DND-41 (cell line): ENCODE measurements at regions not wholly inside any gene's neighbourhood (a gene's known extent, or its start where the extent isn't known, plus 50 kb on each side); places are given as distances from the start of the nearest gene placed in this dataset.
"Not testable (repeated sequence)": the region's sequence is repeated elsewhere in the genome, so short reads cannot be mapped to it uniquely, and the experiment has no call there.

Source experiments
- ATAC-seq: fragments of 200-7000 bp; cut with Tn5 transposase; 3 replicates; pipeline ENCODE4 v1.9.1; 2021; ENCODE audit warnings: low read depth; ENCODE audit not compliant: insufficient read depth
- DNase-seq: peaks from one replicate; pipeline ENCODE4 v3.0.0-alpha.2; 2020
- H2AFZ ChIP-seq: 2 replicates; pipeline ENCODE4 v1.6.0; 2012; ENCODE audit warnings: low read depth, low read length
- H3K27ac ChIP-seq: 2 replicates; pipeline ENCODE4 v1.5.1; 2012; ENCODE audit warnings: low read length, inconsistent platforms
- H3K27me3 ChIP-seq: fragments of 200-600 bp; sonication (generic); 2 replicates; pipeline ENCODE4 v1.6.0; 2012; ENCODE audit warnings: low read length, mild to moderate bottlenecking, inconsistent platforms; ENCODE audit not compliant: insufficient read depth, poor library complexity
- H3K36me3 ChIP-seq: 2 replicates; pipeline ENCODE4 v1.5.1; 2012; ENCODE audit warnings: low read length, inconsistent platforms; ENCODE audit not compliant: insufficient read depth
- H3K4me1 ChIP-seq: 2 replicates; pipeline ENCODE4 v1.5.1; 2012; ENCODE audit warnings: mild to moderate bottlenecking, low read length; ENCODE audit not compliant: insufficient read depth
- H3K4me2 ChIP-seq: 2 replicates; pipeline ENCODE4 v1.6.0; 2012; ENCODE audit warnings: mild to moderate bottlenecking, moderate library complexity, low read length, inconsistent platforms; ENCODE audit not compliant: insufficient read depth
- H3K4me3 ChIP-seq, 2 experiments: fragments of 200-600 bp in 1 of 2; shearing (Covaris generic) in 1 of 2; 2 replicates each; pipeline ENCODE4 v1.5.1; 2012 to 2016; ENCODE audit warnings: inconsistent platforms in 2 of 2, low read length in 2 of 2, mild to moderate bottlenecking in 2 of 2, low read depth in 1 of 2, moderate library complexity in 1 of 2
- H3K79me2 ChIP-seq: 2 replicates; pipeline ENCODE4 v1.6.0; 2012; ENCODE audit warnings: low read length, inconsistent platforms; ENCODE audit not compliant: insufficient read depth
- H3K9ac ChIP-seq: 2 replicates; pipeline ENCODE4 v1.6.0; 2012; ENCODE audit warnings: low read depth, mild to moderate bottlenecking, inconsistent platforms, low read length, moderate library complexity
- H3K9me3 ChIP-seq: 2 replicates; pipeline ENCODE4 v1.5.1; 2012; ENCODE audit warnings: low read length, moderate library complexity, mild to moderate bottlenecking, inconsistent platforms; ENCODE audit not compliant: insufficient read depth, severe bottlenecking
- H4K20me1 ChIP-seq: 2 replicates; pipeline ENCODE4 v1.6.0; 2012; ENCODE audit warnings: low read length; ENCODE audit not compliant: insufficient read depth
- EZH2 ChIP-seq: IDR thresholded peaks from 3 replicates; pipeline ENCODE4 v1.6.1; 2012; ENCODE audit warnings: borderline replicate concordance, low read depth, mild to moderate bottlenecking, moderate library complexity, low read length, inconsistent platforms; ENCODE audit not compliant: severe bottlenecking
- TF ChIP-seq, protein P1 (sequence below): IDR thresholded peaks from 2 replicates; pipeline ENCODE4 v1.5.1; 2012; ENCODE audit warnings: borderline replicate concordance, low read length, moderate library complexity, mild to moderate bottlenecking; ENCODE audit not compliant: poor library complexity, severe bottlenecking; ENCODE audit errors: extremely low read depth

DNA sequence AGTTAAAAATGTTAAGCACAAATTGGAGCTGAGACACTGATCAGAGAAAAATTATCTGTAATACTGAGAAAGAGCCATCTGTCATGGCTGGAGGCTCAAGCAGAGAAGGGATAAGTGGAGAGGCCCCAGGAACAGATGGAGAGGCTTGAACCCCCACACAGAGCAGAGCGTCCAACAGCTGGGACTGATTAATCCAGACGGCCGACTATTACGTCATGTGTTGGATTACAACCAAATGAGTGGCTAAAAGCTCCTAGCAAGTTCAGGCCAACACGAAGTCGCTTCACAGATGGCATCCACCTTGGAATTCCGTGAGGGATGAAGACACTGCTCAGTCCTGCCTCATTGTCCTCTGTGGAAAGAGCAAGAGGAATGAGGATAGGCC lies 57.7 kb upstream of the ATXN3L start:
- Histone ChIP-seq H4K20me1 (no peaks in the 10 kb centered on the region), H3K9ac (no peak overlapping the region), H3K36me3 (no peaks in the 10 kb centered on the region), H3K27ac (no peak overlapping the region), H3K4me2 (0 out of 2 replicates have a peak overlapping the region, but pooled peaks have one; percentile 15), H3K9me3 (no peaks in the 10 kb centered on the region), H2AFZ (no peak overlapping the region), H3K27me3 (no peaks in the 10 kb centered on the region), H3K4me3 (no peak overlapping the region), H3K4me1 (peaks cover 12% of the 10 kb centered on the region), H3K79me2 (no peaks in the 10 kb centered on the region)
- TF ChIP-seq, protein P1, sequence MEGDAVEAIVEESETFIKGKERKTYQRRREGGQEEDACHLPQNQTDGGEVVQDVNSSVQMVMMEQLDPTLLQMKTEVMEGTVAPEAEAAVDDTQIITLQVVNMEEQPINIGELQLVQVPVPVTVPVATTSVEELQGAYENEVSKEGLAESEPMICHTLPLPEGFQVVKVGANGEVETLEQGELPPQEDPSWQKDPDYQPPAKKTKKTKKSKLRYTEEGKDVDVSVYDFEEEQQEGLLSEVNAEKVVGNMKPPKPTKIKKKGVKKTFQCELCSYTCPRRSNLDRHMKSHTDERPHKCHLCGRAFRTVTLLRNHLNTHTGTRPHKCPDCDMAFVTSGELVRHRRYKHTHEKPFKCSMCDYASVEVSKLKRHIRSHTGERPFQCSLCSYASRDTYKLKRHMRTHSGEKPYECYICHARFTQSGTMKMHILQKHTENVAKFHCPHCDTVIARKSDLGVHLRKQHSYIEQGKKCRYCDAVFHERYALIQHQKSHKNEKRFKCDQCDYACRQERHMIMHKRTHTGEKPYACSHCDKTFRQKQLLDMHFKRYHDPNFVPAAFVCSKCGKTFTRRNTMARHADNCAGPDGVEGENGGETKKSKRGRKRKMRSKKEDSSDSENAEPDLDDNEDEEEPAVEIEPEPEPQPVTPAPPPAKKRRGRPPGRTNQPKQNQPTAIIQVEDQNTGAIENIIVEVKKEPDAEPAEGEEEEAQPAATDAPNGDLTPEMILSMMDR = no peak
- no peak for TF ChIP-seq EZH2
- DNase-seq (no peak), ATAC-seq (no peak)

DNA sequence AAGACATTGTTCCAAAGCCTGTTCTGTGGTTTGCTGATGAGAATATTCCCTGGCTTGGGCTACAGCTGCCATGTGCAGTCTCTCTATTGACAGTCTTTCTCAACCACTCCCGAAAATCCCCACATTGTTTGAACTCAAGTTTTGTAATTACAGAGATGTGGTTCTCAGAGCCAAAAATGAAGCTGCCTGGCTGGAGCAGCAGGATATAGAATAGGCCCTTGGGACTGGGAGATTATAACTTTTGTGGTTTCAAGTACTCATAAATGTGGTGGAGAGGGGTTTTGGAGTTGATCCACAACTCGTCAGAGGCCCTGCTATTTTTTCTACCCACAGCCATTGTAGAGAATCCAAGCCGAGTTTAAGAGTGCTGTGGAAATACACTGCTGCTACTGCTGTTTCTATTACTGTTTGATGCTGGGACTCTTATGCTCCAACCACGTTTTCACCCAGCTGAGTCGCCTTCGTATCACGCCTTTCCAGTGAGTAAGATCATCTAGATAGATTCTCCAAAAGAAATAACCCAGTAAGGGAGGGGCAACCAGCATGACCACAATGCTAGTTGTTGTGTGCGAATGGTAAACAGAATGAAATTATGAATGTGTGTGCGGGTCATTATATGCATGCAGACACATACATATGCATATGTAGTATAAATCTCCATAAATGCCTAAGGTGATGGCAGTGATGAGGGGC lies 57.1 kb upstream of the ATXN3L start:
- ATAC-seq (peak; percentile 88), DNase-seq (peak; percentile 39)
- TF ChIP-seq, protein P1 = no peak
- no peak for TF ChIP-seq EZH2
- Histone ChIP-seq H3K4me3 (no peak overlapping the region), H3K27me3 (no peaks in the 10 kb centered on the region), H3K4me1 (peaks cover 12% of the 10 kb centered on the region), H3K79me2 (no peaks in the 10 kb centered on the region), H2AFZ (no peak overlapping the region), H3K9me3 (no peaks in the 10 kb centered on the region), H3K36me3 (no peaks in the 10 kb centered on the region), H3K4me2 (peak overlapping the region; percentile 15; the same call in 1 of the 2 replicates), H4K20me1 (no peaks in the 10 kb centered on the region), H3K27ac (no peak overlapping the region), H3K9ac (no peak overlapping the region)

DNA sequence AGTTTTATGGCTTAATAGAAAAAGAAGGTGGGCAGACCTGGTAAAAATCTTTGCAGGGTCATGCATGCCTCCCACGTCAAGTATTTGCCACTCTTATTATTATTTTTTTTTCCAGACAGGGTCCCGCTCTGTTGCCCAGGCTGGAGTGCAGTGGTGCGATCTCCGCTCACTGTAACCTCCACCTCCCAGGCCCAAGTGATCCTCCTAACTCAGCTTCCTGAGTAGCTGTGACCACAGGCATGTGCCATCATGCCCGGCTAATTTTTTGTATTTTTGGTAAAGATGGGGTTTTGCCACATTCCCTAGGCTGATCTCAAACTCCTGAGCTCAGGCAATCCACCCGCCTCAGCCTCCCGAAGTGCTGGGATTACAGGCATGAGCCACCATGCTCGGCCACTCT lies 55.7 kb upstream of the ATXN3L start:
- not testable (repeated sequence) for H3K27me3 ChIP-seq, H3K9me3 ChIP-seq, H4K20me1 ChIP-seq, H3K9ac ChIP-seq, H3K4me2 ChIP-seq, H3K79me2 ChIP-seq, H3K4me3 ChIP-seq, DNase-seq, H3K27ac ChIP-seq, ATAC-seq, H2AFZ ChIP-seq, H3K36me3 ChIP-seq
- H3K4me1 ChIP-seq = peaks cover 12% of the 10 kb centered on the region

DNA sequence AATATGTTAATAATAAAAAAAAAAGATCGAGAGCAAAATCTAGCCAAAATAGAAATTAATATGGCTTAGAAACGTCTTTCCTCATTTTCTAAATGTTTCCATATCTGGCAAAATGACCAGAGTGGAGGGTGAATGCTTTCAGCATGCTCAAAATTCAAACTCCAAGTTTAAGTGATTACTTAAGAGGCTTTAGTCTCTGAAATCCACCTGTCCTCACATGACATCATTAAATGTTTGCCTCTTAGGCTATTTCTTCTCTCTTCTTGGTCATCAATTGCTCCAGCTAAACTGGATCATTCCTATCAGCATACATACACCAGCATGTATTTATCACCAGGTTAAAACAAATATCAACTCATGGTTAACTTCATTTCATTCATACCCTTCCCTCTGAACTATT lies 54.5 kb upstream of the ATXN3L start:
- no peak overlapping the region for H3K9ac ChIP-seq
- H3K4me1 ChIP-seq = peaks cover 12% of the 10 kb centered on the region
- no peak overlapping the region for H3K4me2 ChIP-seq
- no peaks in the 10 kb centered on the region for H3K79me2 ChIP-seq
- no peaks in the 10 kb centered on the region for H3K36me3 ChIP-seq
- H3K9me3 ChIP-seq = no peaks in the 10 kb centered on the region
- H3K4me3 ChIP-seq = no peak overlapping the region
- no peak for TF ChIP-seq EZH2
- TF ChIP-seq, protein P1 = no peak
- ATAC-seq (no peak), DNase-seq (no peak)
- no peaks in the 10 kb centered on the region for H4K20me1 ChIP-seq
- H3K27ac ChIP-seq = no peak overlapping the region
- H2AFZ ChIP-seq = no peak overlapping the region
- no peaks in the 10 kb centered on the region for H3K27me3 ChIP-seq
